ENCODE measurements at regions not wholly inside any gene's neighbourhood (a gene's known extent, or its start where the extent isn't known, plus 50 kb on each side); places are given as distances from the start of the nearest gene placed in this dataset.

DNA sequence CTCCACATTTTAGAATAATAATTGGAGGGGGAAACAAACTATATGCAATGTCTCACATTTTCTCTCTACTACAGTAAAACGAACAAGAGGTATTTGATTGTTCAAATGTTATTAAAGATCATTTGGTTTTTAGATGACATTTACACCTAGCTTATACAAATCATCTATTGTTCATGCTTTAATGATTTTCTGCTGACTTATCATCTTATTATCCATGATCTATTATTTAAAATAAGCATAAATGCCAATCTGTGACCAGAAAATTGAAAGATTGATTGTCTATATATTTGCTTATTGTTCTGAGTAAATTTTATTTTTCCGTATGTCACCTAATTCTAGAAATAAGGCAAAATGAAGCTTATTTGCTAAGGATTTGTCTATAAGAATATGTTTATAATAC lies 537.2 kb downstream of the KCNJ3 start:
- in situ Hi-C loops (cut with HindIII; ENCODE audit: low pct_ligation_motif_present, low pct_unique_long_range_greater_than_20kb, low sequenced_read_pairs), result no loop called here
- DNase-seq, result no peak

DNA sequence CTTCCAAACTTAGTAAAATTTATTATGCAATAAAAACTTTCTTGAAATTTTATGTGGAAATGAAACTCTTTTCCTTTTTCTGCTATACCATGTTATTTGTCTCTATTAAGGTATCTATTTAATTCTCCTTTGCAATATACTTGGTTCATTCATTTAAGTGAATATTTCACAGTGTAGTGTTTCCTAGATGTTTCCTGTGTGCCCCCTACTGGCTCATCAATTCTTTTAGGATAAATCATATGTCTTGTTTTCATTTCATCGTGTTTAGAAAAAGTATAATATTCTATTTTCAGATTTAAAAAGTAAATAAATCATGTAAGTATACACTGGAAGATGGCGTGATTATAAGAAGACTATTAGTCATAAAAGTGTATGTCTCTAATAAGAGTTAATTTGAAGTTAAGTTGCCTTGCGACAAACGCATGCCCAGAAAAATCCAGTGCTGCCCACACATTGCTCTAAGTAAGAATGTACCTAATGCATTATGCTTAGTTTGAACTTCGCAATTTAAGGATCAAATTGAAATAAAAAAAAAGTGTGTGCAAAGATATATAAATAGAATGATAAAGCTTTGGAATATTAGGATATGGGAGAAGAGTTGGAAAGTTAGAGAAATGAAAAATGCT lies 525.4 kb downstream of the KCNJ3 start:
- DNase-seq, result peak; percentile 29
- in situ Hi-C loops (cut with HindIII; ENCODE audit: low pct_ligation_motif_present, low pct_unique_long_range_greater_than_20kb, low sequenced_read_pairs), result no loop called here

DNA sequence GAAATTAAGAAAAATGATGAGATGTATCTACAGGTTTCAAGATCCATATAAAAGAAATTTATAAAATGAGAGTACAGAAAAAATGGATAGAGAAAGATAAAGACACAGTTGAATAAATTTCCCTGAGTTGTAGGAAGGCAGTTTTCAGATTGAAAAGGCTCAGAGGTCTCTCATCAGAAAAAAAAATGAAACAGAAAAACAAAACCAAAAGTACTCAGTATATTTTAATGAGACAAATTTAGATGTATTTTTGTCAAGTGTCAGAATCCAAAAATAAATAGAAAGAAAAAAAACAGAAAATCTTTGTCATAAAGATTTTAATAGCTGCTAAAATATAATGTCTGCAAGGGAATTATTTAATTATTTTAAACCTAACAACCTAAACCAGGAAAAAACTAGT lies 520.5 kb downstream of the KCNJ3 start:
- in situ Hi-C loops (cut with HindIII; ENCODE audit: low pct_ligation_motif_present, low pct_unique_long_range_greater_than_20kb, low sequenced_read_pairs), result no loop called here
- no peak for DNase-seq

DNA sequence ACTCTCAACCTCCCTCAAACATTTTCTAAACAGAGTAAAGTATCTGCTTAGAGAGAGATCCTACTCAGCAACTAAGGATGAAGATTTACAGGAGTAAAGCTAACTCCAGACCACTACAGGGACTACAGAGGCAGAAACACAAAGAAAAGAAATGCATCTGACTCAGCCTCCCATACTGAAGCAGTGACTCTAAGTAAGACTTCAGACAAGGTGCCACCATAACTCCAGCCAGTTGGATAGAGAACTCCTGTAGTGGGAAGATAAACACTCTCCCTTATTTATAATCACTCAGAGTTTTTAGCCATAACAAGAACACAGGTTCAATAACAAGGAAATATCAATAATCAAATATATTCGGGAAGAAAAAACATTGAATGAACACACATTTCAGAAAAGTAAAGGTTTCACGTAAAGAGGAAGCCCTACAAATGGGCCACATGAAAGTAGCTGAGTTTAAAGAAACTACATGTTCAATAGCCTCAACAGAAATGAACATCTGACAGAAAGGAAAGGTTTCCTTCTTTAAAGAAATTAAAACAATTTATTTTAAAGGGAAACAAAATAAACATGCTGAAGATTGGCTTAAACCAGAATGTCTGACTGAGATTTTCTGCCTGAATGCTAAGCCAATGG lies 519.9 kb downstream of the KCNJ3 start:
- in situ Hi-C loops (cut with HindIII; ENCODE audit: low pct_ligation_motif_present, low pct_unique_long_range_greater_than_20kb, low sequenced_read_pairs), result no loop called here
- DNase-seq, result no peak

DNA sequence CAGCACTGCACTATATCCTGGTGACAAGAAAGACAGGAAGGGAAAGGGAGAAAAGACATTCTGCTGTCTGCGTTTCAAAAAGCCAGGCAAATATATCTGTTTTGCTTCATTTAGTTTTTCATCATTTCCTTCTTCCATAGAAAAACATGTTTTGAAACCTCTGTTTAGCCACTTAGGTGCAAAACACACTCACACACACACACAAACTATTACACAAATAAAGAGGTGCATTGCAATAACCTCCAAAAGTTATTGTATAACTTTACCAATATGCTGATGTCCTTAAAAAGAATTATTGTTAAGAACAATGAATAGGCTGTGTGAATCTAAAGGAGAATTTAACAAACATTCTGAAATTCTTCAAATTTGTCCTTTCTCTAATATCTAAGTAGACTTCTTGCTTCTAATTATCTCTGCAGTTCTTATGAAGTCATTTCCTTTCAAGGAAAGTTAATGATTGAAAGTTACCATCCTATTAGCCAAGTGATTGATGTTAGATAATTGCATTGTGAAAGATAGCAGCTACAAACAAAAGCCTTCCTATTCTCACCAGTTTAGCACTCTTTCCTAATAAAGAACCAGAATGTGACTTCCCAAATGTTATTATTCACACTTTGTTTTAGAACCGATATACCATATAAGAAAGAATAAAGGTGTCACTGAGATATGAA lies 516.7 kb downstream of the KCNJ3 start:
- in situ Hi-C loops (cut with HindIII; ENCODE audit: low pct_ligation_motif_present, low pct_unique_long_range_greater_than_20kb, low sequenced_read_pairs), result no loop called here
- DNase-seq, result no peak

DNA sequence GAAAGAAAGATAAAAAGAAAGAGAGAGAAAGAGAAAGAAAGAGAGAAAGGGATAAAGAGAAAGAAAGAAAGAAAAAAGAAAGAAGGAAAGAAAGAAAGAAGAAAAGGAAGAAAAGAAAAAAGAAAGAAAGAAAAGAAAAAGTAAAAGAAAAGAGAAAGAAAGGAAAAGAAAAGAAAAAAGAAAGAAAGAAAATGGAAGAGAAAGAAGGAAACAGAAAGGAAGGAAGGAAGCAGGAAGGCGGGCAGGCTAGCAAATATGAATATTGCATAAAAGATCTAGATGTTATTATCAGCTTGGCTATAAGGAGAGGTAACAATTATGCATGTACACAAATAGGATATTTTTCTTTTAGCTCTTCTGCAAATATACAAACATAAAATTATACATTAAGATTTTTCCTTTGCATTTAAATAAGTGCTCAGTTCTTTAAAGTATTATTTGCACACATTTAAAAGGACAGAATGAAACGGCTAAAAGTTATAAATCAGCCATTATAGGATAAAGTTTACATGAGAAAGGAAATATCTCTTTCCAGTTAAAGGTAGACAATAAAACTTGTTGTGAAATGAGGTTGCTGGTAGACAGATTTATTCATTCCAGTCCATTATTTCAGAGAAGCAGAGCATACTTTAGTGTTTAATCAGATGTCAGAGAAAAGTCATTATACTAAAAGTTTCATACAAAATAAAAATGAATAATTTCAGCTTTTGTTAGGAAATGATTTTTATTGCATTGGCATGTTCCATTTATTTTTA lies 511.4 kb downstream of the KCNJ3 start:
- in situ Hi-C loops (cut with HindIII; ENCODE audit: low pct_ligation_motif_present, low pct_unique_long_range_greater_than_20kb, low sequenced_read_pairs), result no loop called here
- DNase-seq, result no peak

DNA sequence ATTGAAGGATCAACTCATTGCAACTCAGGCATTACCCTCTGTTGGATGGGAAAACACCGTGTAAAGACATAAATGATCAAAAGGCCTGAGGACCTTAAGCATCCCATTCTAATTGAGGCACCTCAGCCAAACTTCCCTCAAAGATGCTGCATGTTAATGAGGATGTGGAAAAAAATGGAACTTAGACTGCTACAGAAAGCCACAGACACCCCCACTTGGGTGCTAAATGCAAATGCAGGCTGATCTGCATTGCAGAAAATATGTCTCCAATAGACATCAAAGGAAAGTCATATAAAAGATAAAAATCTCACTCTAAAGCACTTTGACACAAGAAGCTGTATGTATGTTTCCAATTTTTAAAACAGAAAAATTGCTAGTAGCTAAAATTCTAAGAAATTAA lies 504.7 kb downstream of the KCNJ3 start:
- in situ Hi-C loops (cut with HindIII; ENCODE audit: low pct_ligation_motif_present, low pct_unique_long_range_greater_than_20kb, low sequenced_read_pairs), result no loop called here
- no peak for DNase-seq

DNA sequence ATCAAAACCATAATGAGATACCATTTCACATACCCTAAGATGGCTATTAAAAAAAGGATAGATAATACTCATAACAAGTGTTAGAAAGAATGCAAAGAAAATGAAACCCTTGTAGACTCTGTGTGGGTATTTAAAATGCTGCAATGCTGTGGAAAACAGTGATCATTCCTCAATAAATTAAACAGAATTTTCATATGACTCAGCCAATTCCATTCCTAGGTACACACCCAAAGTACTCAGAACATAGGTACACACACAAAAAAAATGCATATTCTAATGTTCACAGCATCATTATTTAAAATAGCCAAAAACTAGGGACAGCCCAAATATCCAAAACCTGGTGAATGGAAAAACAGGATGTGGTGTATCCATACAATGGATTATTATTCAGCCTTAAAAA lies 502.3 kb downstream of the KCNJ3 start:
- DNase-seq, result no peak
- in situ Hi-C loops (cut with HindIII; ENCODE audit: low pct_ligation_motif_present, low pct_unique_long_range_greater_than_20kb, low sequenced_read_pairs), result no loop called here

DNA sequence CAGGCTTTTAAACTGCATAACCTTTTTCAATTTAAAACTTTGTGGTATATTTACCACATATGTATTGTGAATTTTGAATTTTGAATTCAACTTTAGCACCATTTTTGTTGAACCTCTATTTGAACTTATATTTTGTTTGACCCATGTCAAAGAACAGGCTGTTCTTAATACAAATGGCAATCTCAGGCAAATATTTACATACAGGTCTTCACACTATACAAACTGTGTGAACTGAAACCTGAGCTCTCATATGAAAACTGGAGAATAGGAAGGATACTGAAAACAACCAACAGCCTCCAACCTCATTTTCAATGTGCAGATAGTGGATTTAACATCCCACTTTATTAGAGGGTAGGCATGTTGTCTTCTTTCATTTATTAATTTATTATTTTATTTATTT lies 491.8 kb downstream of the KCNJ3 start:
- in situ Hi-C loops (cut with HindIII; ENCODE audit: low pct_ligation_motif_present, low pct_unique_long_range_greater_than_20kb, low sequenced_read_pairs), result no loop called here
- DNase-seq, result no peak

DNA sequence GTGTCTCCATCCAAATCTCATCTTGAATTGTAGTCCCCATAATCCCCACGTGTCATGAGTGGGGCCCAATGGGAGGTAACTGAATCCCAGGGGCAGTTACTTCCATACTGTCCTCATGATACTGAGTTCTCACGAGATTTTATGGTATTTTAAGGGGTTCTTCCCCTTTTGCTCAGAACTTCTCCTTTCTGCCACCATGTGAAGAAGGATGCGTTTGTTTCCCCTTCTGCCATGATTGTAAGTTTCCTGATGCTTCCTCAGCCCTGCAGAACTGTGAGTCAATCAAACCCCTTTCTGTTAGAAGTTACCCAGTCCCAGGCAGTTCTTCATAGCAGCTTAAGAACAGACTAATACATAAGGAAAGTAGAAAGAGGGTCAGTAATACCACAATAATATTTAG lies 480.4 kb downstream of the KCNJ3 start:
- in situ Hi-C loops (cut with HindIII; ENCODE audit: low pct_ligation_motif_present, low pct_unique_long_range_greater_than_20kb, low sequenced_read_pairs), result no loop called here
- DNase-seq, result no peak

DNA sequence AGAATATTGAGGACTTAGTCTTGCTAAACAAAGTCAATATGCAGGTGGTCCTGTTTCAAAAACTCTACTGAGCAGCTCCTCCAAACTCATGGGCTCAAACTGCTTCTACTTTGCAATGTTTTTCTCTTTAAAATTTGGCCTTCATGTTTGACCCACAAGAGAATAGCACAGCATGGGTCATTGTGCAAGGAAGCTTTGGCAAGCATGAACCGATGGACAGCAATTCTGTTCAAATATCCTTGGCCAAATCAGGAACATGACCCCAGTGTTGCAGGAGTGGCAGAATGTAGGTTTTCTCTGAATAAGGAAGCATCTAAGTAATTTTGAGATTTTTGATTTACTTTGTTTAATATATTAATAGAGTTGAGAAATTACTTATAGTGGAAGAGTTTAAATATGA lies 477.9 kb downstream of the KCNJ3 start:
- in situ Hi-C loops (cut with HindIII; ENCODE audit: low pct_ligation_motif_present, low pct_unique_long_range_greater_than_20kb, low sequenced_read_pairs), result no loop called here
- DNase-seq, result no peak

DNA sequence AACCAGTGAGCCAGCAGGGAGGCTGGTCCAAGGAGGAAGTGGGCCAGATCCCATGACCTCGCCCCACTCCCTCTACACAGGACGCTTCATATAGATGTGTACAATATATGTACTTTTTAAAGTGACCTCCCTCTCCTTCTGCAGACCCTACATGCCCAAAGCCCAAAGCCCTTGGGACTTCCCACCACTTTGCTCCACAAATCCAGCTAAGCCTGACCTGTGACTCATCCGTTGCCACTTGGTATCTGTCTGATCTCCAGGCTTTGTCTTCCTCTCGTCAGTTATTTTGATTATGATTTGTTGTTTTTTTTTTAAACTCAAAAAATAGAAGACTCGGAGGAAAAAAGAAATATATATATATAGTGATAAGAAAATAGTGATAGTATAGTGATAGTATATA lies 470.8 kb downstream of the KCNJ3 start:
- no peak for DNase-seq
- in situ Hi-C loops (cut with HindIII; ENCODE audit: low pct_ligation_motif_present, low pct_unique_long_range_greater_than_20kb, low sequenced_read_pairs), result no loop called here

DNA sequence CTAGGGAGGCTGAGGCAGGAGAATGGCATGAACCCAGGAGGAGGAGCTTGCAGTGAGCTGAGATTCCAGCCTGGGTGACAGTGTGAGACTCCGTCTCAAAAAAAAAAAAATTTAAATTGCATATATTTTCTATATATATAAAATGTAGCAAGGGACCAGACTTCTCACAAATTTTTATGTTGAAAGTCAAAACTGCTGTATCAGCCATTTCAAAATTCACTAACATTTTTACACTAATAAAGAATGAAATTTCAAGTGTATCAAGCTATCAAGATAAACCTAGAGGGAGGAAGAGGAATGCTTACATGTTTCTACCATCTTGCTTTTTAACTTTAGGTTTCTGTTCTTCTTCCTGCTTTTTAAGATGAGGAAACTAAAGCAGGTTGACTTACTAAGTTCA lies 464.0 kb downstream of the KCNJ3 start:
- in situ Hi-C loops (cut with HindIII; ENCODE audit: low pct_ligation_motif_present, low pct_unique_long_range_greater_than_20kb, low sequenced_read_pairs), result no loop called here
- no peak for DNase-seq

DNA sequence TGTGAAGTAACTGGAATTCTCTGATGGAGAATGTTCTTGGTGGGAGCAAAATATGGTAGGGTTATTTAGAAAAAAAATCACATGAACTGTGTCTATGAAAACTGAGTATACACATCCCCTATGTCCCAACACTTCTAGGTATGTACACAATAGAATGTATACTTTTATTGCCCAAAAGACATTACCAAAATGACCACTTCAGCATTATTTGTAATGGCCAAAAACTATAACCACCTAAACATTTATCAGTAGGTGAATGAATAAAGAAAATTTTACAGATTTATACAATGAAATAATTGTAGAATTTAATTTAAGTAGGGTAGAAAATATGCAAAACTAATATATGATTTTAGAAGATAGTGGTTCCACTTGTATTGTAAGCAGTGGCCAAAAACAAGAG lies 462.8 kb downstream of the KCNJ3 start:
- no peak for DNase-seq
- in situ Hi-C loops (cut with HindIII; ENCODE audit: low pct_ligation_motif_present, low pct_unique_long_range_greater_than_20kb, low sequenced_read_pairs), result no loop called here

DNA sequence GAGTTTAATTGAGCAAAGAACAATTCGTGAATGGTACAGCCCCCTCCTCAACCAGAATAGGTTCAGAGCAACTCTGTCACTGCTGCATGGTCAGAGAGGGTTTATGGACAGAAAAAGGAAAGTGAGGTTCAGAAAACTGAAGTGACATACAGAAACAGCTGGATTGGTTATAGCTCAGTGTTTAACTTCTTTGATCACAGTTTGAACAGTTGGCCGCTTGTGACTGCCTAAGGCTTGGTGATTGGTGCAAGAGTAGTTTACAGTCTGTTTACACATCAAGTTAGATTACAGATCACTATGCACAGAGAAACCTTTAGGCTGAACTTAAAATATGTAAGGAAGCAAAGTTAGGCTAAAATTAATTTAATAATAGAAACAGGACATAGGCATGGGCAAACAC lies 459.2 kb downstream of the KCNJ3 start:
- in situ Hi-C loops (cut with HindIII; ENCODE audit: low pct_ligation_motif_present, low pct_unique_long_range_greater_than_20kb, low sequenced_read_pairs), result no loop called here

DNA sequence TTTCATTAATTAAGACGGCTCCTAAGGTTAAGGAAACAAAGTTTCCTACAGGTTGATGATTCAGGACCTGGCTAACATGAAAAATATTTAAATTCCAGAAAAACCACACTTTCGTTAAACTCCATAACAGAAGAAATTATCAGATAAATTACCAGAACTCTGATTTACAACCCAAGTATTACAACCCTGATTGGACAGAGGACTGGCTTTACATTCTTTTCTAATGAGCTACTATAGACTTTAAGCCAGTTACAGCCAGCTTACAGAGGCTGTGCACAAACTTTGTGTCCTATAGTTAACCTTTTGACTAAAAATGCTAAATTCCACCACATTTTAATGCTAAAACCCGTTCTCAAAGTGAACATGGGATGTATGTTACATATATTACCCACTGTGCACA lies 458.6 kb downstream of the KCNJ3 start:
- in situ Hi-C loops (cut with HindIII; ENCODE audit: low pct_ligation_motif_present, low pct_unique_long_range_greater_than_20kb, low sequenced_read_pairs), result no loop called here
- DNase-seq, result no peak

More for the DNA sequence above, 459.2 kb downstream of the KCNJ3 start:
- no peak for DNase-seq

DNA sequence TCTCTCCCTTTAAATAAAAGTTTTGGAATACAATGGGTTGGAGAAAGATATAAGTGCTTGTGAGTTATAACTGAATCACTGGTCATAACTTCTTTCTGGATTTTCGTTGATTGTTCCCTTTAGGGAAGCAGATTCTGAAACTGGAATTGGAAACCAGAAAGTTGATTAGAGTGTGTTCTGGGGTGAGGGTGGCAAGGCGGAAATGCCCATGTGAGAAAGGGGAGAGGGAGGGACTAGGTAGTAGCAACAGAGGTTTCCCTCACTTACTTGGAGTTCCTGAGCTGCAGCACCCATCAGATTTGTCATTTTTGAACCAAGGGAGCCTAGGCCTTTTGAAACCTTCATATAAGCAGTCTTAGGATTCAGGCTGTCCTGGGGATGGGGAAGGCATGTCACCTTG lies 453.4 kb downstream of the KCNJ3 start:
- DNase-seq, result no peak
- in situ Hi-C loops (cut with HindIII; ENCODE audit: low pct_ligation_motif_present, low pct_unique_long_range_greater_than_20kb, low sequenced_read_pairs), result no loop called here

DNA sequence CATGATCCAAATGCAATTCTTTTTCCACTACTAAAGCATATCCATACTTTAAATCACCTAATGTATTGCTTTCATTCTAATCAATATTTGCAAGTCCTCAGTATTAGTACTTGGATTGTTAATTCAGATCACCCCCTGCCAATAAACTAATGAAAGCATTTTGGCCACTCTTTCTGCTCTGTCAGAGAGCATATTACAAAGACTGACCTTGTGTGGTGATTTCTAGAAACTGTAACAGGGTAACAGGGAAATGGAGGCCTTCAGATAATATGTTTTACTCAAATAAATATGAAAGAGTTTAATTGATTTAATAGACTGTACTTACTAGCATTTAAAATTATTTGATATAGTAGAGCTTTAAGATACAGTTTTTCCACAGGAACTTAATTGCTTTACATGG lies 453.0 kb downstream of the KCNJ3 start:
- DNase-seq, result no peak
- in situ Hi-C loops (cut with HindIII; ENCODE audit: low pct_ligation_motif_present, low pct_unique_long_range_greater_than_20kb, low sequenced_read_pairs), result no loop called here

DNA sequence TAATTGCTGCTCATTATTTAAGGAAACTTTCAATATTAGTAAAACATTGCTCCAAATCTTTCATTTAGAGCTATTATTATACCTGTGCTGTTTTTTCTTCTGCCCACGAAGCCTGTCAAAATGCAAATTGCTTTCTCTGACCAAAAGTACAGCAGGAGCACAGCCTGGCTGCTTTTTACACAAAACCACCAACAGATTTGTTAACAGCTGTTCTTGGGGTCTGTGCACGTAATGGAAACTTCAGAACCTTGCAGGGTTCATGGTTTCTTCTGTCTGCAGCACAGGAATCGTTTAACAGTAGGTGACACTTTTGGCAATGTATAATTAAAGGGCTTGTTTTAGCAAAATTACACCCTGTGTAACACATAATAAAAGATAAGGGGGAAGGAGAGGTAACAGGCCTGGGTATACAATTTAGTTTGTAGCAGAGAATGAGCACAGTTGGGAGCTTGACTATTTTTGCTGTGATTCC lies 447.3 kb downstream of the KCNJ3 start:
- DNase-seq, result no peak
- in situ Hi-C loops (cut with HindIII; ENCODE audit: low pct_ligation_motif_present, low pct_unique_long_range_greater_than_20kb, low sequenced_read_pairs), result no loop called here

All from ACHN (cell line).